Thyroid gland (tissue), 4 donors: ENCODE measurements at regions not wholly inside any gene's neighbourhood (a gene's known extent, or its start where the extent isn't known, plus 50 kb on each side); places are given as distances from the start of the nearest gene placed in this dataset.

ENCODE experiments used
- CTCF ChIP-seq, 6 experiments: fragments of 200-600 bp in 3 of 6; fragments of 450-650 bp in 3 of 6; sonication (generic) in 3 of 6; IDR thresholded peaks; one replicate each; pipeline ENCODE4 v1.5.1; 2016 to 2019; ENCODE audit warnings: antibody characterized with exemption in 6 of 6, mild to moderate bottlenecking in 2 of 6, inconsistent platforms in 1 of 6, moderate library complexity in 1 of 6
- POLR2A ChIP-seq, 2 donors: fragments of 450-650 bp; IDR thresholded peaks; one replicate each; pipeline ENCODE4 v1.6.1; 2017; ENCODE audit warnings: antibody characterized with exemption in 2 of 2, mild to moderate bottlenecking in 2 of 2, moderate library complexity in 1 of 2

DNA sequence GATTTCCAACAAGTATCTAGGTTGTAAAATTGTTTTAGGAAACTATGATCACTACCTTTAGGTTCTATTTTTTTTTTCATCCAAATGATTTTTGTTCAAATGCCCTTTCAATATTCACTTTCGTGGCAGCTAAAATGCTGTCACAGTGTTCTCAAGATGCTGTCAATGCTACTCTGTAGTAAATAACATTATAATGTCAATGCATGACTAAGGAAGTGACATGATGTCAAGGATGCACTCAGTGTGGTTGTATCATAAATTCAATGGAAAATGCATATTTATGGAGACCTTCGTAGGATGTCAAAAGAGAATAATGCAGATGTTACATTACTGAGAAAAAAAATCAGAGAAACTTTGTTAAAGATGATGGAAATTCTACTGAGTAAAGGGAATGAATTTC is 673.8 kb downstream of the ANKRD7 start:
- no peak for TF ChIP-seq CTCF (IDR thresholded peaks at IDR 0.05)
- TF ChIP-seq POLR2A (IDR thresholded peaks at IDR 0.05): no peak
